B cell (primary cell): ENCODE measurements at regions not wholly inside any gene's neighbourhood (a gene's known extent, or its start where the extent isn't known, plus 50 kb on each side); places are given as distances from the start of the nearest gene placed in this dataset.
A peak's percentile ranks its signal among the peaks of the same experiment; 100 is the strongest.

Experiments used
- ATAC-seq: fragments of 200-7000 bp; cut with Tn5 transposase; one replicate; pipeline ENCODE4 v1.10.0; 2021; ENCODE audit warnings: low read depth, mild to moderate bottlenecking, moderate number of reproducible peaks, moderate library complexity
- CTCF ChIA-PET: fragments of 350-600 bp; sonication (Branson Sonifier 250); formaldehyde crosslinking; loops from one replicate; lab custom pipeline; 2021; ENCODE audit warnings: antibody characterized with exemption, inconsistent platforms; lab: Charles Lee
- POLR2A ChIA-PET: fragments of 350-600 bp; sonication (Branson Sonifier 250); formaldehyde crosslinking; loops from one replicate; lab custom pipeline; 2021; ENCODE audit warnings: antibody characterized with exemption; lab: Charles Lee
- DNase-seq: peaks from one replicate; pipeline ENCODE4 v3.0.0; 2013
- H2AFZ ChIP-seq: 2 replicates; pipeline ENCODE4 v1.6.1; 2012; ENCODE audit warnings: mild to moderate bottlenecking, low read depth, low read length; ENCODE audit not compliant: insufficient read depth, poor library complexity, severe bottlenecking
- H3K27ac ChIP-seq, 2 donors: 1 replicate in 1 of 2; 2 replicates in 1 of 2; pipeline ENCODE4 v1.5.1; 2012 to 2013; ENCODE audit warnings: low read length in 2 of 2, mild to moderate bottlenecking in 2 of 2, moderate library complexity in 1 of 2
- H3K27me3 ChIP-seq, 4 experiments: fragments of 200-600 bp in 1 of 4; sonication (generic) in 1 of 4; replicated peaks in 1 of 4; 1 replicate in 2 of 4; 2 replicates in 2 of 4; pipeline versions ENCODE4 v1.6.1 to v1.7.0; 2013 to 2016; ENCODE audit warnings: low read length in 3 of 4, mild to moderate bottlenecking in 2 of 4, mixed read lengths in 1 of 4, moderate library complexity in 1 of 4; ENCODE audit not compliant: insufficient read depth in 4 of 4, control insufficient read depth in 3 of 4; ENCODE audit errors: control extremely low read depth in 1 of 4
- H3K36me3 ChIP-seq, 2 experiments: replicated peaks in 1 of 2; 1 replicate in 1 of 2; 2 replicates in 1 of 2; pipeline versions ENCODE4 v1.6.1 to v1.7.1; 2013; ENCODE audit warnings: low read length in 1 of 2; ENCODE audit not compliant: insufficient read depth in 2 of 2, control insufficient read depth in 1 of 2; ENCODE audit errors: control extremely low read depth in 1 of 2, extremely low read depth in 1 of 2
- H3K4me1 ChIP-seq, 2 donors: fragments of 200-600 bp in 1 of 2; sonication (generic) in 1 of 2; 1 replicate in 1 of 2; 2 replicates in 1 of 2; pipeline versions ENCODE4 v1.5.1 to v1.6.1; 2013 to 2017; ENCODE audit warnings: low read length in 2 of 2; ENCODE audit not compliant: control insufficient read depth in 2 of 2, insufficient read depth in 2 of 2
- H3K4me2 ChIP-seq: replicated peaks from 2 replicates; pipeline ENCODE3; 2012; ENCODE audit warnings: mild to moderate bottlenecking, low read depth, low read length; ENCODE audit not compliant: poor library complexity, severe bottlenecking
- H3K4me3 ChIP-seq, 5 experiments: fragments of 200-600 bp in 1 of 5; sonication (generic) in 1 of 5; 1 replicate in 3 of 5; 2 replicates in 2 of 5; pipeline versions ENCODE4 v1.5.1 to v1.7.0; 2011 to 2016; ENCODE audit warnings: low read length in 4 of 5, mild to moderate bottlenecking in 4 of 5, low read depth in 2 of 5, control low read depth in 1 of 5, moderate library complexity in 1 of 5; ENCODE audit not compliant: insufficient read depth in 1 of 5; ENCODE audit errors: control extremely low read depth in 1 of 5, extremely low read depth in 1 of 5
- H3K79me2 ChIP-seq: fragments of 200-600 bp; sonication (generic); one replicate; pipeline ENCODE4 v1.6.0; 2016; ENCODE audit warnings: low read length; ENCODE audit not compliant: control insufficient read depth, insufficient read depth
- H3K9ac ChIP-seq: fragments of 200-600 bp; sonication (generic); 2 replicates; pipeline ENCODE4 v1.6.1; 2017; ENCODE audit warnings: mild to moderate bottlenecking, low read length, moderate library complexity
- H3K9me3 ChIP-seq, 3 donors: one replicate each; pipeline versions ENCODE4 v1.6.1 to v1.7.1; 2013; ENCODE audit warnings: low read length in 2 of 3; ENCODE audit not compliant: control insufficient read depth in 2 of 3, insufficient read depth in 1 of 3; ENCODE audit errors: control extremely low read depth in 1 of 3
- H4K20me1 ChIP-seq: 2 replicates; pipeline ENCODE4 v1.6.0; 2012; ENCODE audit warnings: mild to moderate bottlenecking, low read length; ENCODE audit not compliant: insufficient read depth, control insufficient read depth, poor library complexity, severe bottlenecking
- H3K27ac Mint-ChIP-seq: one replicate; pipeline ENCODE4 v1.8.0; 2021; ENCODE audit warnings: mixed read lengths
- H3K27me3 Mint-ChIP-seq: one replicate; pipeline ENCODE4 v1.8.0; 2021; ENCODE audit warnings: mixed read lengths
- H3K4me1 Mint-ChIP-seq: one replicate; pipeline ENCODE4 v1.8.0; 2021; ENCODE audit warnings: mixed read lengths
- H3K4me3 Mint-ChIP-seq: one replicate; pipeline ENCODE4 v1.8.0; 2021; ENCODE audit warnings: mixed read lengths
- H3K9me3 Mint-ChIP-seq: one replicate; pipeline ENCODE4 v1.8.0; 2022; ENCODE audit warnings: mixed read lengths; ENCODE audit not compliant: insufficient read depth
- EZH2 ChIP-seq: IDR thresholded peaks from 2 replicates; pipeline ENCODE4 v1.6.1; 2012; ENCODE audit warnings: borderline replicate concordance, low read depth, mild to moderate bottlenecking, moderate library complexity, low read length; ENCODE audit not compliant: insufficient read depth, poor library complexity, severe bottlenecking
- WGBS: methylation state at CpG from one replicate; pipeline ENCODE4 v1.1.5; 2013; ENCODE audit warnings: missing lambda C conversion rate; ENCODE audit not compliant: insufficient coverage; 5-methylcytosine and 5-hydroxymethylcytosine counted together
- intact Hi-C: fragments of 100-400 bp; cut with micrococcal nuclease; formaldehyde crosslinking; loops from one replicate; pipeline ENCODE4 v1.10.0; 2022
- TF ChIP-seq, protein P1 (sequence below): fragments of 200-600 bp; IDR thresholded peaks from one replicate; pipeline ENCODE4 v1.8.0; 2022; ENCODE audit warnings: antibody characterized with exemption, mild to moderate bottlenecking

DNA sequence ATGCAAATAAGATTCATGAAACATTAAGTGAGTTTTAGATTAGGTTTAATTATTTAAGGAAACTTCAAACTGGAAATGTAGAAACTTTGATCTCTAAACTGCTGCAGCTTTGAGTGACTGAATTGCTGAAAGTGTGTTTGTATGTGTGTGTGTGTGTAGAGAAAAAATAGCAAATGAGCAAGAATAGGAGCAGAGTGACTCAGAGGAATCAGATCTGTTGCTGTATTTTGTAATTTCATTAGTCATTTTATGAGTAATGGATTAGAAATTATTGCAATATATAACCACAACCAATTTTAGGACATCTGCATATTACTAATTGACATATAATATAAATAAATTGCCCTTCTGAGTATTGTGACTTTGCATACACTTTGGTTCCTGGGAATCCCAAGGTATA is 52.8 kb upstream of the SLC9A9 start:
- POLR2A ChIA-PET = no interaction called here

DNA sequence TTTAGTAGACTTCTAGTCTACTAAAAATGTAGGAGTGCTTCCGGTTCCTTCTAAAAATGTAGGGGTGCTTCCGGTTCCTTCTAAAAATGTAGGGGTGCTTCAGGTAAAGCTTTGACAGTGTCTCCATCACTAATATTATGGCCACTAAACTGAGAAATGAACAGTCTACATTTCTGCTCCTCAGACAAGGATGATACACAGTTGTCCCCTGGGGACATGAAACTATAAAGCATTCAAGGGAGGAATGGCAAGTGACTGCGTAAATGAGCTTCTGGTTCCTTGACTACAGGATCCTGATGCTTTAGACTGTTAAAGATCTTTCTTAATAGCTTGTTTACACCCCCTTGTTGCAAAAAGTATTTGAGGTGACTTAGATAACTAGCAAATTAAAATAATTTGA is 53.9 kb upstream of the SLC9A9 start:
- Mint-ChIP-seq H3K4me3 (no peak overlapping the region), H3K9me3 (no peaks in the 10 kb centered on the region), H3K4me1 (peaks cover 8% of the 10 kb centered on the region), H3K27ac (no peak overlapping the region), H3K27me3 (no peaks in the 10 kb centered on the region)
- Histone ChIP-seq H2AFZ (no peak overlapping the region), H3K4me1 (peaks cover 0 to 3% of the 10 kb centered on the region in 2 donors), H4K20me1 (no peaks in the 10 kb centered on the region), H3K9ac (no peak overlapping the region), H3K4me3 (no peak overlapping the region), H3K27ac (no peak overlapping the region), H3K36me3 (no peaks in the 10 kb centered on the region), H3K79me2 (no peaks in the 10 kb centered on the region), H3K27me3 (no peaks in the 10 kb centered on the region), H3K4me2 (no peak overlapping the region), H3K9me3 (no peaks in the 10 kb centered on the region)
- peak; percentile 33 for ATAC-seq
- ChIA-PET CTCF (interaction anchor here (0.6 to 1.2 kb wide), 3 partner anchors 9 to 61 kb away, joined by 3 read pairs; no protein-coding TSS in a partner anchor), POLR2A (no interaction called here)
- DNase-seq = no peak
- TF ChIP-seq EZH2 = no peak
- TF ChIP-seq, protein P1, sequence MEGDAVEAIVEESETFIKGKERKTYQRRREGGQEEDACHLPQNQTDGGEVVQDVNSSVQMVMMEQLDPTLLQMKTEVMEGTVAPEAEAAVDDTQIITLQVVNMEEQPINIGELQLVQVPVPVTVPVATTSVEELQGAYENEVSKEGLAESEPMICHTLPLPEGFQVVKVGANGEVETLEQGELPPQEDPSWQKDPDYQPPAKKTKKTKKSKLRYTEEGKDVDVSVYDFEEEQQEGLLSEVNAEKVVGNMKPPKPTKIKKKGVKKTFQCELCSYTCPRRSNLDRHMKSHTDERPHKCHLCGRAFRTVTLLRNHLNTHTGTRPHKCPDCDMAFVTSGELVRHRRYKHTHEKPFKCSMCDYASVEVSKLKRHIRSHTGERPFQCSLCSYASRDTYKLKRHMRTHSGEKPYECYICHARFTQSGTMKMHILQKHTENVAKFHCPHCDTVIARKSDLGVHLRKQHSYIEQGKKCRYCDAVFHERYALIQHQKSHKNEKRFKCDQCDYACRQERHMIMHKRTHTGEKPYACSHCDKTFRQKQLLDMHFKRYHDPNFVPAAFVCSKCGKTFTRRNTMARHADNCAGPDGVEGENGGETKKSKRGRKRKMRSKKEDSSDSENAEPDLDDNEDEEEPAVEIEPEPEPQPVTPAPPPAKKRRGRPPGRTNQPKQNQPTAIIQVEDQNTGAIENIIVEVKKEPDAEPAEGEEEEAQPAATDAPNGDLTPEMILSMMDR = no peak
- intact Hi-C loops = no loop called here
- no CpG with 5 or more reads among the region's 3 CpGs for WGBS

More for the DNA sequence above, 52.8 kb upstream of the SLC9A9 start:
- H3K79me2 ChIP-seq = no peaks in the 10 kb centered on the region
- no peak overlapping the region for H3K4me3 ChIP-seq
- no peak overlapping the region for H3K27ac ChIP-seq
- no peak overlapping the region for H3K9ac ChIP-seq
- no peaks in the 10 kb centered on the region for H3K36me3 ChIP-seq
- DNase-seq (no peak), ATAC-seq (no peak)
- Mint-ChIP-seq H3K9me3 (no peaks in the 10 kb centered on the region), H3K4me1 (peaks cover 8% of the 10 kb centered on the region), H3K27me3 (no peaks in the 10 kb centered on the region), H3K4me3 (no peak overlapping the region), H3K27ac (no peak overlapping the region)
- intact Hi-C loops = no loop called here
- H3K4me1 ChIP-seq = peaks cover 0 to 3% of the 10 kb centered on the region in 2 donors
- no peaks in the 10 kb centered on the region for H4K20me1 ChIP-seq
- H3K4me2 ChIP-seq = no peak overlapping the region
- no peak for TF ChIP-seq EZH2
- TF ChIP-seq, protein P1 = no peak
- no peaks in the 10 kb centered on the region for H3K9me3 ChIP-seq
- H3K27me3 ChIP-seq = no peaks in the 10 kb centered on the region
- no peak overlapping the region for H2AFZ ChIP-seq
- CTCF ChIA-PET = interaction anchor here (0.6 to 1.8 kb wide), 2 partner anchors 49 to 52 kb away, joined by 3 to 5 read pairs; no protein-coding TSS in a partner anchor
